ENCODE measurements at regions not wholly inside any gene's neighbourhood (a gene's known extent, or its start where the extent isn't known, plus 50 kb on each side); places are given as distances from the start of the nearest gene placed in this dataset.

- intact Hi-C loops (cut with micrococcal nuclease) = no loop called here
These were observed 207.9 kb upstream of the RGMA start for GRCh38 chr15:93296759-93297500.

- intact Hi-C loops (cut with micrococcal nuclease) = no loop called here
These were observed 205.9 kb upstream of the RGMA start for GRCh38 chr15:93294896-93295295.

GRCh38 chr15:93294066-93294465 is 205.1 kb upstream of the RGMA start:
- intact Hi-C loops (cut with micrococcal nuclease) = no loop called here

- intact Hi-C loops (cut with micrococcal nuclease) = no loop called here
These were observed 202.4 kb upstream of the RGMA start for GRCh38 chr15:93291380-93291779.

- intact Hi-C loops (cut with micrococcal nuclease) = no loop called here
These were observed 201.6 kb upstream of the RGMA start for GRCh38 chr15:93290618-93290946.

GRCh38 chr15:93289941-93290617 is 201.1 kb upstream of the RGMA start:
- intact Hi-C loops (cut with micrococcal nuclease) = no loop called here

- intact Hi-C loops (cut with micrococcal nuclease) = no loop called here
These were observed 199.8 kb upstream of the RGMA start for GRCh38 chr15:93288728-93289294.

- intact Hi-C loops (cut with micrococcal nuclease) = no loop called here
These were observed 197.4 kb upstream of the RGMA start for GRCh38 chr15:93286446-93286845.

GRCh38 chr15:93283854-93284253 is 194.8 kb upstream of the RGMA start:
- intact Hi-C loops (cut with micrococcal nuclease) = no loop called here

- intact Hi-C loops (cut with micrococcal nuclease) = no loop called here
These were observed 193.8 kb upstream of the RGMA start for GRCh38 chr15:93282808-93283207.

GRCh38 chr15:93278783-93279182 is 189.8 kb upstream of the RGMA start:
- intact Hi-C loops (cut with micrococcal nuclease) = no loop called here

- intact Hi-C loops (cut with micrococcal nuclease) = no loop called here
These were observed 189.0 kb upstream of the RGMA start for GRCh38 chr15:93278006-93278405.

- intact Hi-C loops (cut with micrococcal nuclease) = no loop called here
These were observed 185.2 kb upstream of the RGMA start for GRCh38 chr15:93274257-93274656.

- intact Hi-C loops (cut with micrococcal nuclease) = no loop called here
These were observed 182.9 kb upstream of the RGMA start for GRCh38 chr15:93271871-93272270.

GRCh38 chr15:93270937-93271467 is 182.0 kb upstream of the RGMA start:
- intact Hi-C loops (cut with micrococcal nuclease) = no loop called here

- intact Hi-C loops (cut with micrococcal nuclease) = no loop called here
These were observed 179.1 kb upstream of the RGMA start for GRCh38 chr15:93268066-93268465.

GRCh38 chr15:93266291-93266690 is 177.3 kb upstream of the RGMA start:
- intact Hi-C loops (cut with micrococcal nuclease) = no loop called here

GRCh38 chr15:93265111-93265556 is 176.1 kb upstream of the RGMA start:
- intact Hi-C loops (cut with micrococcal nuclease) = no loop called here

GRCh38 chr15:93261845-93262244 is 172.8 kb upstream of the RGMA start:
- intact Hi-C loops (cut with micrococcal nuclease) = no loop called here

GRCh38 chr15:93257920-93258319 is 168.9 kb upstream of the RGMA start:
- intact Hi-C loops (cut with micrococcal nuclease) = no loop called here

- intact Hi-C loops (cut with micrococcal nuclease) = no loop called here
These were observed 164.7 kb upstream of the RGMA start for GRCh38 chr15:93253681-93254080.

- intact Hi-C loops (cut with micrococcal nuclease) = no loop called here
These were observed 163.8 kb upstream of the RGMA start for GRCh38 chr15:93252780-93253179.

GRCh38 chr15:93250950-93251349 is 161.9 kb upstream of the RGMA start:
- intact Hi-C loops (cut with micrococcal nuclease) = no loop called here
